Uterus (tissue), 2 donors: ENCODE measurements at regions not wholly inside any gene's neighbourhood (a gene's known extent, or its start where the extent isn't known, plus 50 kb on each side); places are given as distances from the start of the nearest gene placed in this dataset.

ENCODE experiments used
- POLR2A ChIP-seq, 2 donors: fragments of 450-650 bp; IDR thresholded peaks; one replicate each; pipeline ENCODE4 v1.6.1; 2016; ENCODE audit warnings: antibody characterized with exemption in 2 of 2, mild to moderate bottlenecking in 1 of 2, moderate library complexity in 1 of 2
- TF ChIP-seq, protein P1 (sequence below), 4 experiments: fragments of 200-600 bp in 2 of 4; fragments of 450-650 bp in 2 of 4; sonication (generic) in 2 of 4; IDR thresholded peaks; one replicate each; pipeline ENCODE4 v1.5.1; 2016 to 2019; ENCODE audit warnings: antibody characterized with exemption in 4 of 4, mild to moderate bottlenecking in 2 of 4, moderate library complexity in 1 of 4

DNA sequence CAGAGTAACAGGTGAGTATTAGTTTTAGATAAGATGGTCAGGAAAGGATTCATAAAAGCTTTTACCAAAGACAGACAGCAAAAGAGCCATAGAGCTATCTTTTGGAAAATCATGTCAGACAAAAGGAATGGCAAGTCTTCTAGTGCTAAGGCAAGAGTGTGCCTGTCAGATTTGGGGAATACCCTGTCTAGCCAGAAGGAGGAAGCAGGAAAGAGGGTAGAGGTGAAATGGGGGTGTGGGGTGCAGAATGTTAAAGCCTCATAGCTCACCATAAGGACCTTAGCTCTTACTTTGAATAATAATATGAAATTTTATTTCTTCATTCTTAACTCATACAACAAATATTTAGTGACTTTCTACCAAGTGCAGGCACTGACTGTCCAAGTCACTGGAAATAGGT lies 512.1 kb upstream of the ROBO2 start:
- TF ChIP-seq, protein P1, sequence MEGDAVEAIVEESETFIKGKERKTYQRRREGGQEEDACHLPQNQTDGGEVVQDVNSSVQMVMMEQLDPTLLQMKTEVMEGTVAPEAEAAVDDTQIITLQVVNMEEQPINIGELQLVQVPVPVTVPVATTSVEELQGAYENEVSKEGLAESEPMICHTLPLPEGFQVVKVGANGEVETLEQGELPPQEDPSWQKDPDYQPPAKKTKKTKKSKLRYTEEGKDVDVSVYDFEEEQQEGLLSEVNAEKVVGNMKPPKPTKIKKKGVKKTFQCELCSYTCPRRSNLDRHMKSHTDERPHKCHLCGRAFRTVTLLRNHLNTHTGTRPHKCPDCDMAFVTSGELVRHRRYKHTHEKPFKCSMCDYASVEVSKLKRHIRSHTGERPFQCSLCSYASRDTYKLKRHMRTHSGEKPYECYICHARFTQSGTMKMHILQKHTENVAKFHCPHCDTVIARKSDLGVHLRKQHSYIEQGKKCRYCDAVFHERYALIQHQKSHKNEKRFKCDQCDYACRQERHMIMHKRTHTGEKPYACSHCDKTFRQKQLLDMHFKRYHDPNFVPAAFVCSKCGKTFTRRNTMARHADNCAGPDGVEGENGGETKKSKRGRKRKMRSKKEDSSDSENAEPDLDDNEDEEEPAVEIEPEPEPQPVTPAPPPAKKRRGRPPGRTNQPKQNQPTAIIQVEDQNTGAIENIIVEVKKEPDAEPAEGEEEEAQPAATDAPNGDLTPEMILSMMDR (IDR thresholded peaks at IDR 0.05) = no peak
- no peak for TF ChIP-seq POLR2A (IDR thresholded peaks at IDR 0.05)
